ENCODE measurements at regions not wholly inside any gene's neighbourhood (a gene's known extent, or its start where the extent isn't known, plus 50 kb on each side); places are given as distances from the start of the nearest gene placed in this dataset.

GRCh38 chr1:47629201-47629600 lies 191.4 kb downstream of the FOXD2 start:
- no peak for DNase-seq (ENCODE audit: low read depth, low spot score)

- no peak for DNase-seq (ENCODE audit: low read depth, low spot score)
These were observed 192.5 kb downstream of the FOXD2 start for GRCh38 chr1:47630346-47630745.

GRCh38 chr1:47631411-47631995 lies 193.7 kb downstream of the FOXD2 start:
- no peak for DNase-seq (ENCODE audit: low read depth, low spot score)

GRCh38 chr1:47635111-47635510 lies 197.3 kb downstream of the FOXD2 start:
- no peak for DNase-seq (ENCODE audit: low read depth, low spot score)

- DNase-seq (ENCODE audit: low read depth, low spot score) = no peak
These were observed 197.8 kb downstream of the FOXD2 start for GRCh38 chr1:47635597-47635996.

- DNase-seq (ENCODE audit: low read depth, low spot score) = no peak
These were observed 199.4 kb downstream of the FOXD2 start for GRCh38 chr1:47637111-47637685.

- DNase-seq (ENCODE audit: low read depth, low spot score) = no peak
These were observed 200.4 kb downstream of the FOXD2 start for GRCh38 chr1:47638240-47638639.

GRCh38 chr1:47638713-47639112 lies 200.9 kb downstream of the FOXD2 start:
- DNase-seq (ENCODE audit: low read depth, low spot score) = no peak

- no peak for DNase-seq (ENCODE audit: low read depth, low spot score)
These were observed 205.7 kb downstream of the FOXD2 start for GRCh38 chr1:47643306-47644211.

GRCh38 chr1:47644212-47644573 lies 206.3 kb downstream of the FOXD2 start:
- no peak for DNase-seq (ENCODE audit: low read depth, low spot score)

GRCh38 chr1:47645151-47645550 lies 207.3 kb downstream of the FOXD2 start:
- DNase-seq (ENCODE audit: low read depth, low spot score) = no peak

GRCh38 chr1:47646676-47647075 lies 208.8 kb downstream of the FOXD2 start:
- no peak for DNase-seq (ENCODE audit: low read depth, low spot score)

GRCh38 chr1:47647327-47647845 lies 209.5 kb downstream of the FOXD2 start:
- no peak for DNase-seq (ENCODE audit: low read depth, low spot score)

GRCh38 chr1:47650205-47650604 lies 212.4 kb downstream of the FOXD2 start:
- no peak for DNase-seq (ENCODE audit: low read depth, low spot score)

GRCh38 chr1:47650611-47651010 lies 212.8 kb downstream of the FOXD2 start:
- DNase-seq (ENCODE audit: low read depth, low spot score) = no peak

GRCh38 chr1:47651311-47652089 lies 213.7 kb downstream of the FOXD2 start:
- DNase-seq (ENCODE audit: low read depth, low spot score) = no peak

- no peak for DNase-seq (ENCODE audit: low read depth, low spot score)
These were observed 217.9 kb downstream of the FOXD2 start for GRCh38 chr1:47655521-47656300.

- DNase-seq (ENCODE audit: low read depth, low spot score) = no peak
These were observed 219.2 kb downstream of the FOXD2 start for GRCh38 chr1:47656719-47657685.

GRCh38 chr1:47658161-47658920 lies 220.5 kb downstream of the FOXD2 start:
- no peak for DNase-seq (ENCODE audit: low read depth, low spot score)

Measured in activated CD4-positive, CD25-positive, alpha-beta regulatory T cell treated with anti-CD3 and anti-CD28 coated beads, Interleukin-2, amount 50 U/mL, for 16 hours (primary cell).